ENCODE measurements at regions not wholly inside any gene's neighbourhood (a gene's known extent, or its start where the extent isn't known, plus 50 kb on each side); places are given as distances from the start of the nearest gene placed in this dataset.
"Not testable (repeated sequence)": the region's sequence is repeated elsewhere in the genome, so short reads cannot be mapped to it uniquely, and the experiment has no call there.

DNA sequence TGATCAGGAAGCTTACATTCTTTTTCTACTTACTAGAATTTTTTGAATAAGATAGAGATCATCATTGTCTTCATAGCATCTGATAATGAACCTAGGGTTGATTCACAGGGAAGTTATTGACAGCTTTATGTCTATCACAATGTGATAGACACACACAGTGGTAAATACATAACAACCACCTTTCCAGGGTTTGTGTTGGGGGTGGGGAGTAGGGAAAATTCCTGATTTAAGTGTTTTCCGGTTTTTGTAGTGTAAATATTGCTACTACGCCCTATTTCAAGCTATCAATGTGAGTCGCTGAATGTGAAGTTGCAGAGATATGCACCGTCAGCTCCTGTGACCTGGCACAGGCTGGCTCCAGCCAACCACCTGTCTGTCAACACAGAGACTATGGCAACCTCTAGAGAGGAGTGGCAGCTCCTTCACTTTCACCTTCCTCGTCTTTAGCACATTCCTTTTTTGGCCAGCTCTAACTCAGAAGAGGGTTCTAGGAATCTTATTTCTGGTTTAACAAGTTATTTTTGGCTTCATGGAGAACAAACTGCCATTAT lies 224.9 kb downstream of the MAT2B start:
- H3K9me3 ChIP-seq (ENCODE audit: severe bottlenecking): no peaks in the 10 kb centered on the region
- TF ChIP-seq, protein P1, sequence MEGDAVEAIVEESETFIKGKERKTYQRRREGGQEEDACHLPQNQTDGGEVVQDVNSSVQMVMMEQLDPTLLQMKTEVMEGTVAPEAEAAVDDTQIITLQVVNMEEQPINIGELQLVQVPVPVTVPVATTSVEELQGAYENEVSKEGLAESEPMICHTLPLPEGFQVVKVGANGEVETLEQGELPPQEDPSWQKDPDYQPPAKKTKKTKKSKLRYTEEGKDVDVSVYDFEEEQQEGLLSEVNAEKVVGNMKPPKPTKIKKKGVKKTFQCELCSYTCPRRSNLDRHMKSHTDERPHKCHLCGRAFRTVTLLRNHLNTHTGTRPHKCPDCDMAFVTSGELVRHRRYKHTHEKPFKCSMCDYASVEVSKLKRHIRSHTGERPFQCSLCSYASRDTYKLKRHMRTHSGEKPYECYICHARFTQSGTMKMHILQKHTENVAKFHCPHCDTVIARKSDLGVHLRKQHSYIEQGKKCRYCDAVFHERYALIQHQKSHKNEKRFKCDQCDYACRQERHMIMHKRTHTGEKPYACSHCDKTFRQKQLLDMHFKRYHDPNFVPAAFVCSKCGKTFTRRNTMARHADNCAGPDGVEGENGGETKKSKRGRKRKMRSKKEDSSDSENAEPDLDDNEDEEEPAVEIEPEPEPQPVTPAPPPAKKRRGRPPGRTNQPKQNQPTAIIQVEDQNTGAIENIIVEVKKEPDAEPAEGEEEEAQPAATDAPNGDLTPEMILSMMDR (IDR thresholded peaks at IDR 0.05; ENCODE audit: poor library complexity, severe bottlenecking): no peak
- no peaks in the 10 kb centered on the region for H3K4me1 ChIP-seq (ENCODE audit: insufficient read depth, poor library complexity, severe bottlenecking)
- no peaks in the 10 kb centered on the region for H3K27me3 ChIP-seq (ENCODE audit: insufficient read depth, poor library complexity, severe bottlenecking)
- H3K36me3 ChIP-seq (ENCODE audit: low read depth): no peaks in the 10 kb centered on the region
- ATAC-seq (ENCODE audit: low read depth) (0 out of 3 replicates have a peak, but pooled peaks have one; percentile 48), DNase-seq (ENCODE audit: low spot score) (no peak)
- H3K4me3 ChIP-seq (ENCODE audit: severe bottlenecking): no peak overlapping the region
- H3K27ac ChIP-seq (ENCODE audit: poor library complexity, severe bottlenecking): no peak overlapping the region

DNA sequence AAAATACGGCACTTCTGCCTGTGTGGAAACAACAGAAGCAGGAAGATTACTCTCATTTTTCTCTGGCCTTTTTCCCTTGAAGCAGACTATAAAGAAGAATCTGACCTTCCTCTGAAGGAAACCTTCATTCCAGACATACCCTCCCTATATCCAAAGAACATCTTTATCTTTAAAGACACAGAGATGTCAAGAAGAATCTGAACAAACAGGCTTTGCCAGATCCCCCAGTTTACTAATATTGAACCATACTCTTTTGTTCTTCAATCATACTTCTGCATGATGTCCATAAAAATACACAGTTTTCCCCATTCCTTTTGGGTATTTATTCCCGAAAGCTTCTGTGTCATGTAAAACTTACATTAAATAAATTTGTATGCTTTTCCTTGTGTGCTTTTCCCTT lies 225.8 kb downstream of the MAT2B start:
- Histone ChIP-seq H3K27me3 (ENCODE audit: insufficient read depth, poor library complexity, severe bottlenecking) (no peaks in the 10 kb centered on the region), H3K27ac (ENCODE audit: poor library complexity, severe bottlenecking) (no peak overlapping the region), H3K4me1 (ENCODE audit: insufficient read depth, poor library complexity, severe bottlenecking) (no peaks in the 10 kb centered on the region), H3K9me3 (ENCODE audit: severe bottlenecking) (no peaks in the 10 kb centered on the region), H3K4me3 (ENCODE audit: severe bottlenecking) (no peak overlapping the region), H3K36me3 (ENCODE audit: low read depth) (no peaks in the 10 kb centered on the region)
- DNase-seq (ENCODE audit: low spot score): no peak
- ATAC-seq (ENCODE audit: low read depth): no peak
- TF ChIP-seq, protein P1 (IDR thresholded peaks at IDR 0.05; ENCODE audit: poor library complexity, severe bottlenecking): no peak

DNA sequence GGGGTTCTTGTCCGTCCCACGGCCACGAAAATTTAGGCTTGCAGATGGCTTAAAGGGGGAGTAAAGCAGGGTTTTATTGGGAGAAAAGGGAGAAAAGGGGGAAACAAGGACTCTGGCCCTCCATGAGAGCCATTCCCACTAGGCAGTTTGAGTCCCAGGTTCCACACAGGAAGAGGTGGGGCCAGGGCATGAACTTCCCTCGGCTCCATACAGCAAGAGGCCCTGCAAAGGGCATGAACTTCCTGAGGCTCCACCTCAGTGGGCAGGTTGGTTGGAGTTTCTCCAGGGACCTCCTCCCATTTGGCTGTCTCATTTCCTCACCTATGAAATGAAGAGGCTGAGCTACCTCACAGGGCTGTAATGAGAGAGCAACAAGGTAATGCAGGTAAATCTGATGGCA lies 229.7 kb downstream of the MAT2B start:
- H3K36me3 ChIP-seq (ENCODE audit: low read depth): no peaks in the 10 kb centered on the region
- DNase-seq (ENCODE audit: low spot score): no peak
- no peaks in the 10 kb centered on the region for H3K4me1 ChIP-seq (ENCODE audit: insufficient read depth, poor library complexity, severe bottlenecking)
- no peak for ATAC-seq (ENCODE audit: low read depth)
- no peaks in the 10 kb centered on the region for H3K9me3 ChIP-seq (ENCODE audit: severe bottlenecking)
- no peak overlapping the region for H3K4me3 ChIP-seq (ENCODE audit: severe bottlenecking)
- no peaks in the 10 kb centered on the region for H3K27me3 ChIP-seq (ENCODE audit: insufficient read depth, poor library complexity, severe bottlenecking)
- no peak overlapping the region for H3K27ac ChIP-seq (ENCODE audit: poor library complexity, severe bottlenecking)
- TF ChIP-seq, protein P1 (IDR thresholded peaks at IDR 0.05; ENCODE audit: poor library complexity, severe bottlenecking): no peak

DNA sequence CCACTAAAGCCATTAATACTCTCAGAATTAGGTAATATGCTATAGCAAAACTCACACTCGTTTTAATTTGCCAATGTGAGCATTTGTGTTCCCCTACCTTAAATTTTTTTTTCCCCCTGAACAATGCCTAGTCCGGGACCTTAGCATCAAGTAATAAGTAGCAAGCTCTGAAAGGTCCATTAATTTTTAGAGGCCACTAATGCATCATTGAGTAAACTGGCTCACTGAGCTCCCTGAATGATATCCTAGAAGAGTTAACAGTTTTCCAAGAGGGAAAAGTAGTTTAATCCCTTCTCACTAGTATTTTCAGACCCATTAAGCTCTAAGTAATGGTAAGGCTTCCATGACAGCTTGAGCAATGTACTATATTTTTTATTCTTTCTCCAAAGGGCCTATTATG lies 242.2 kb downstream of the MAT2B start:
- TF ChIP-seq, protein P1 (IDR thresholded peaks at IDR 0.05; ENCODE audit: poor library complexity, severe bottlenecking): no peak
- ATAC-seq (ENCODE audit: low read depth): no peak
- no peaks in the 10 kb centered on the region for H3K36me3 ChIP-seq (ENCODE audit: low read depth)
- H3K4me1 ChIP-seq (ENCODE audit: insufficient read depth, poor library complexity, severe bottlenecking): no peaks in the 10 kb centered on the region
- no peak for DNase-seq (ENCODE audit: low spot score)
- no peak overlapping the region for H3K27ac ChIP-seq (ENCODE audit: poor library complexity, severe bottlenecking)
- H3K9me3 ChIP-seq (ENCODE audit: severe bottlenecking): no peaks in the 10 kb centered on the region
- no peak overlapping the region for H3K4me3 ChIP-seq (ENCODE audit: severe bottlenecking)
- H3K27me3 ChIP-seq (ENCODE audit: insufficient read depth, poor library complexity, severe bottlenecking): no peaks in the 10 kb centered on the region

GRCh38 chr5:163748934-163749333 lies 243.5 kb downstream of the MAT2B start:
- DNase-seq (ENCODE audit: low spot score) (no peak), ATAC-seq (ENCODE audit: low read depth) (no peak)
- Histone ChIP-seq H3K4me3 (ENCODE audit: severe bottlenecking) (no peak overlapping the region), H3K27ac (ENCODE audit: poor library complexity, severe bottlenecking) (no peak overlapping the region), H3K9me3 (ENCODE audit: severe bottlenecking) (no peaks in the 10 kb centered on the region), H3K36me3 (ENCODE audit: low read depth) (no peaks in the 10 kb centered on the region), H3K4me1 (ENCODE audit: insufficient read depth, poor library complexity, severe bottlenecking) (no peaks in the 10 kb centered on the region), H3K27me3 (ENCODE audit: insufficient read depth, poor library complexity, severe bottlenecking) (no peaks in the 10 kb centered on the region)
- TF ChIP-seq, protein P1 (IDR thresholded peaks at IDR 0.05; ENCODE audit: poor library complexity, severe bottlenecking): no peak

DNA sequence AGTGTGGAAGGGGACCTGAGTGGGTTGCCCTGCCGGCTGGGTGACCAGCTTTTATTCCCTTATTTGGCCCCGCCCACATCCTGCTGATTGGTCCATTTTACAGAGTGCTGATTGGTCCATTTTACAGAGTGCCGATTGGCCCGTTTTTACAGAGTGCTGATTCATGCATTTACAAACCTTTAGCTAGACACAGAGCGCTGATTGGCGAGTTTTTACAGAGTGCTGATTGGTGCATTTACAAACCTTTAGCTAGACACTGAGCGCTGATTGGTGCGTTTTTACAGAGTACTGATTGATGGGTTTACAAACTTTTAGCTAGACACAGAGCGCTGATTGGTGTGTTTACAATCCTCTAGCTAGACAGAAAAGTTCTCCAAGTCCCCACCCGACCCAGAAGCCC lies 245.0 kb downstream of the MAT2B start:
- H3K4me3 ChIP-seq (ENCODE audit: severe bottlenecking); H3K9me3 ChIP-seq (ENCODE audit: severe bottlenecking); DNase-seq (ENCODE audit: low spot score); ATAC-seq (ENCODE audit: low read depth); H3K27ac ChIP-seq (ENCODE audit: poor library complexity, severe bottlenecking); H3K36me3 ChIP-seq (ENCODE audit: low read depth); H3K4me1 ChIP-seq (ENCODE audit: insufficient read depth, poor library complexity, severe bottlenecking); H3K27me3 ChIP-seq (ENCODE audit: insufficient read depth, poor library complexity, severe bottlenecking): not testable (repeated sequence)
